ENCODE measurements at regions not wholly inside any gene's neighbourhood (a gene's known extent, or its start where the extent isn't known, plus 50 kb on each side); places are given as distances from the start of the nearest gene placed in this dataset.

- FAIRE-seq = no peak
- intact Hi-C loops (cut with micrococcal nuclease; ENCODE audit: unreplicated experiment) = no loop called here
These were observed 141.8 kb downstream of the ENGASE start for GRCh38 chr17:79216391-79216790.

More at GRCh38 chr17:79216391-79216790, 141.8 kb downstream of the ENGASE start:
- no peaks in the 10 kb centered on the region for H3K4me1 ChIP-seq (ENCODE audit: insufficient read depth, low read length)
- WGBS (ENCODE audit: low lambda C conversion rate) = 0% methylated on average over 3 of the region's 6 CpGs
- ChIA-PET CTCF (ENCODE audit: low intra/inter-chr PET ratio, low total read pairs) (no interaction called here), POLR2A (no interaction called here)
- peaks cover 55 to 96% of the 10 kb centered on the region in 2 experiments for H3K27me3 ChIP-seq (ENCODE audit: control insufficient read depth in 1 of 2, insufficient read depth in 2 of 2, low read length in 2 of 2)
- ATAC-seq (no peak), DNase-seq (ENCODE audit: low spot score) (no peak)
- H3K9me3 ChIP-seq (ENCODE audit: low read length) = no peaks in the 10 kb centered on the region
- peaks cover 8% of the 10 kb centered on the region; the same call in 1 of the 2 replicates for H4K20me1 ChIP-seq (ENCODE audit: insufficient read depth, low read length)
- no peak overlapping the region for H3K4me3 ChIP-seq (replicated peaks in 1 of 3; ENCODE audit: insufficient read depth in 1 of 3, low read depth in 2 of 3, low read length in 3 of 3)
- BruUV-seq (replicated peaks) = no TSS peak
- no peak overlapping the region for H3K9ac ChIP-seq (ENCODE audit: insufficient read depth, low read depth, low read length)
- no peak overlapping the region for H2AFZ ChIP-seq (ENCODE audit: low read length)
- H3K27ac ChIP-seq (ENCODE audit: extremely low read length, insufficient read depth, low read length) = no peak overlapping the region
- no peaks in the 10 kb centered on the region for H3K79me2 ChIP-seq (ENCODE audit: insufficient read depth, low read length)
- in situ Hi-C loops (cut with HindIII; ENCODE audit: extremely low pct_ligation_motif_present, low pct_unique_long_range_greater_than_20kb) = no loop called here
- TF ChIP-seq PHF20 (CRISPR knock-in tag; IDR thresholded peaks at IDR 0.05) (no peak), NFIB (CRISPR knock-in tag; IDR thresholded peaks at IDR 0.05; ENCODE audit: borderline replicate concordance) (no peak), SIX4 (CRISPR knock-in tag; IDR thresholded peaks at IDR 0.05) (no peak), SMYD3 (CRISPR knock-in tag; IDR thresholded peaks at IDR 0.05) (no peak), ZNF703 (CRISPR knock-in tag; IDR thresholded peaks at IDR 0.05; ENCODE audit: borderline replicate concordance) (no peak), CENPX (CRISPR knock-in tag; IDR thresholded peaks at IDR 0.05) (no peak), PLRG1 (conservative IDR thresholded peaks at IDR 0.05) (no peak), ELF1 (CRISPR knock-in tag; IDR thresholded peaks at IDR 0.05) (no peak), SSRP1 (CRISPR knock-in tag; IDR thresholded peaks at IDR 0.05) (no peak), ZNF17 (CRISPR knock-in tag; IDR thresholded peaks at IDR 0.05) (no peak), MNT (IDR thresholded peaks at IDR 0.05) (no peak), NFE2 (CRISPR knock-in tag; IDR thresholded peaks at IDR 0.05) (no peak), ZNF839 (CRISPR knock-in tag; IDR thresholded peaks at IDR 0.05; ENCODE audit: borderline replicate concordance) (no peak), AHDC1 (CRISPR knock-in tag; IDR thresholded peaks at IDR 0.05; ENCODE audit: borderline replicate concordance) (no peak)
- TF ChIP-seq, protein P1, sequence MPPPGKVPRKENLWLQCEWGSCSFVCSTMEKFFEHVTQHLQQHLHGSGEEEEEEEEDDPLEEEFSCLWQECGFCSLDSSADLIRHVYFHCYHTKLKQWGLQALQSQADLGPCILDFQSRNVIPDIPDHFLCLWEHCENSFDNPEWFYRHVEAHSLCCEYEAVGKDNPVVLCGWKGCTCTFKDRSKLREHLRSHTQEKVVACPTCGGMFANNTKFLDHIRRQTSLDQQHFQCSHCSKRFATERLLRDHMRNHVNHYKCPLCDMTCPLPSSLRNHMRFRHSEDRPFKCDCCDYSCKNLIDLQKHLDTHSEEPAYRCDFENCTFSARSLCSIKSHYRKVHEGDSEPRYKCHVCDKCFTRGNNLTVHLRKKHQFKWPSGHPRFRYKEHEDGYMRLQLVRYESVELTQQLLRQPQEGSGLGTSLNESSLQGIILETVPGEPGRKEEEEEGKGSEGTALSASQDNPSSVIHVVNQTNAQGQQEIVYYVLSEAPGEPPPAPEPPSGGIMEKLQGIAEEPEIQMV (CRISPR knock-in tag; IDR thresholded peaks at IDR 0.05; ENCODE audit: low read depth) = no peak
- H3K4me2 ChIP-seq (ENCODE audit: low read depth, low read length) = no peak overlapping the region
- no peaks in the 10 kb centered on the region for H3K36me3 ChIP-seq (replicated peaks in 1 of 2; ENCODE audit: control insufficient read depth in 1 of 2, insufficient read depth in 2 of 2, low read length in 2 of 2)

All from HepG2 (cell line).